Islet of Langerhans (tissue), 1 donor: ENCODE measurements at regions not wholly inside any gene's neighbourhood (a gene's known extent, or its start where the extent isn't known, plus 50 kb on each side); places are given as distances from the start of the nearest gene placed in this dataset.
"Not testable (repeated sequence)": the region's sequence is repeated elsewhere in the genome, so short reads cannot be mapped to it uniquely, and the experiment has no call there.

Experiments used
- FAIRE-seq: peaks from one replicate; lab custom pipeline; 2011; peaks lifted over from hg19 to GRCh38; lab: Jason Lieb, UNC

- no peak for FAIRE-seq
Observed at GRCh38 chr6:90900034-90900433, 313.2 kb upstream of the MAP3K7 start.

GRCh38 chr6:90898763-90899162 lies 311.9 kb upstream of the MAP3K7 start:
- FAIRE-seq: no peak

GRCh38 chr6:90896075-90896547 lies 309.2 kb upstream of the MAP3K7 start:
- FAIRE-seq: no peak

- no peak for FAIRE-seq
Observed at GRCh38 chr6:90895299-90896074, 308.6 kb upstream of the MAP3K7 start.

- FAIRE-seq: no peak
Observed at GRCh38 chr6:90894285-90895130, 307.6 kb upstream of the MAP3K7 start.

- no peak for FAIRE-seq
Observed at GRCh38 chr6:90893400-90893799, 306.5 kb upstream of the MAP3K7 start.

- no peak for FAIRE-seq
Observed at GRCh38 chr6:90892271-90892670, 305.4 kb upstream of the MAP3K7 start.

- FAIRE-seq: no peak
Observed at GRCh38 chr6:90891355-90891754, 304.5 kb upstream of the MAP3K7 start.

GRCh38 chr6:90890683-90891330 lies 303.9 kb upstream of the MAP3K7 start:
- no peak for FAIRE-seq

- no peak for FAIRE-seq
Observed at GRCh38 chr6:90887764-90888163, 300.9 kb upstream of the MAP3K7 start.

- no peak for FAIRE-seq
Observed at GRCh38 chr6:90885611-90886056, 298.8 kb upstream of the MAP3K7 start.

- not testable (repeated sequence) for FAIRE-seq
Observed at GRCh38 chr6:90885137-90885536, 298.3 kb upstream of the MAP3K7 start.

- FAIRE-seq: no peak
Observed at GRCh38 chr6:90877616-90878015, 290.7 kb upstream of the MAP3K7 start.

- FAIRE-seq: no peak
Observed at GRCh38 chr6:90874931-90875330, 288.1 kb upstream of the MAP3K7 start.

GRCh38 chr6:90872981-90873380 lies 286.1 kb upstream of the MAP3K7 start:
- FAIRE-seq: no peak

GRCh38 chr6:90870561-90870960 lies 283.7 kb upstream of the MAP3K7 start:
- FAIRE-seq: no peak

GRCh38 chr6:90868656-90869055 lies 281.8 kb upstream of the MAP3K7 start:
- FAIRE-seq: no peak

- no peak for FAIRE-seq
Observed at GRCh38 chr6:90868256-90868655, 281.4 kb upstream of the MAP3K7 start.

- no peak for FAIRE-seq
Observed at GRCh38 chr6:90865513-90865912, 278.6 kb upstream of the MAP3K7 start.

- FAIRE-seq: no peak
Observed at GRCh38 chr6:90863043-90863442, 276.2 kb upstream of the MAP3K7 start.

- no peak for FAIRE-seq
Observed at GRCh38 chr6:90860822-90861601, 274.1 kb upstream of the MAP3K7 start.

GRCh38 chr6:90859612-90860011 lies 272.7 kb upstream of the MAP3K7 start:
- no peak for FAIRE-seq
